ENCODE measurements at regions not wholly inside any gene's neighbourhood (a gene's known extent, or its start where the extent isn't known, plus 50 kb on each side); places are given as distances from the start of the nearest gene placed in this dataset.
"Not testable (repeated sequence)": the region's sequence is repeated elsewhere in the genome, so short reads cannot be mapped to it uniquely, and the experiment has no call there.

DNA sequence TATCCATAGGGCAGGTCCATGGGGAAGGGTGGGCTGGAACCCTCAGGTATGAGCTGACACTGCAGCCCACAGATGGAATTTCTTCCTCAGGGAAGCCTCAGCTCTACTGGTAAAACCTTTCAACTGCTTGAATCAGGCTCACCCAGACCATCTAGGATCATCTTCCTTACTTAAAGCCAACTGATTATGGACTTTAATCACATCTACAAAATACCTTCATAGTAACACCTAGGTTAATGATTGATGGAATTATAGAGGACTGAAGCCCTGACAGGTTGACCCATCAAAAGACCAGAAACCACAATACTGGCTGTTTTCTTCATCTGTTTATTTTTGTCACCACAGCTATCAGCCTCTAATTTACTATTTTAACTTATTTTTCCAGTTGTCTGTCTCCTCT, 188.9 kb upstream of the BOD1L1 start:
- Histone ChIP-seq H3K4me3 (no peak overlapping the region), H3K9me3 (no peaks in the 10 kb centered on the region), H3K27me3 (no peaks in the 10 kb centered on the region), H3K36me3 (no peaks in the 10 kb centered on the region)
- DNase-seq = no peak

DNA sequence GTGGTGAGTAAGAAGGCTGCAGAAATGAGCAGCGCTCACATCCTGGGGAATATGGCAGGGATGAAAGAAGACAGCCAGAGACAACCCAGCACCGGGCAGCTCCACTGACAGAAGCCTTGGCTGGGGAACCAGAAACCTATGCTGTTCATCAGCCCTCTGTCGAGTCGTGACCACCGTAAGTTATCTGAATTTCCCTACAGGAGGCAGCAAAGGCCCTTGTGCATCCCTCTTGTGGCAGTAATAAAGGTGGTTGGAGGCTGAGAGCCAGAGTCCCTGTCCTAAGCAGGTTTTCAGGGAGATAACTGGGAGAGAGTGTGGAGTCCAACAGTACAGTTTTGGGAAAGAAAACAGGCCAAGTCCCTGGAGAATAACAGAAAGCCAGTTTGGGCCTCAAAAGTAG, 194.0 kb upstream of the BOD1L1 start:
- no peaks in the 10 kb centered on the region for H3K36me3 ChIP-seq
- no peak for DNase-seq
- no peaks in the 10 kb centered on the region for H3K27me3 ChIP-seq
- H3K9me3 ChIP-seq = no peaks in the 10 kb centered on the region
- no peak overlapping the region for H3K4me3 ChIP-seq

DNA sequence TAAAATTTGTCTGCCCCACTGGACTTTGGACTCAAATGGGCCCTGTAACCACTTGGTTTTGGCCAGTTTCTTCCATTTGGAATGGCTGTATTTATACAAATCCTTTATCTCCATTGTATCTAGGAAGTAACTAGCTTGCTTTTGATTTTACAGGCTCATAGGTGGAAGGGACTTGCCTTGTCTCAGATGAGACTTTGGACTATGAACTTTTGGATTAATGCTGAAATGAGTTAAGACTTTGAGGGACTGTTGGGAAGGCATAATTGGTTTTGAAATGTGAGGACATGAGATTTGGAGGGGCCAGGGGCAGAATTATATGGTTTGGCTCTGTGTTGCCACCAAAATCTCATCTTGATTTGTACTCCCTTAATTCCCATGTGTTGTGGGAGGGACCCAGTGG, 198.3 kb upstream of the BOD1L1 start:
- not testable (repeated sequence) for DNase-seq, H3K36me3 ChIP-seq, H3K4me3 ChIP-seq

DNA sequence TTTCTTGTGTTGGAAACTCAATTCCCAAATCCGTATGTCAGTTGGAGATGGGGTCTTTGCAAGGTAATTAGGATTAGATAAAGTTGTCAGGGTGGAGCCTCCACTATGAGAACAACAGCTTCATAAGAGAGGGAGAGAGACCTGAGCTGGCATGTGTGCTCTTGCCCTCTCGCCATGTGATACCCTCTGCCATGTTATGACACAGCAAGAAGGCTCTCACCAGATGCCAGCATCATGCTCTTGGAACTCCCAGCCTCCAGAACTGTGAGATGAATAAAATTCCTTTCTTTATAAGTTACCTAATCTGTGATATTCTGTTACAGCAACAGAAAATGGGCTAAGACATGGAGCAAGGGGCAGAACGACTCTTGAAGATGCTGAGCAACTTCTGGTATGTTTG, 201.9 kb upstream of the BOD1L1 start:
- Histone ChIP-seq H3K4me3 (no peak overlapping the region), H3K27me3 (no peaks in the 10 kb centered on the region), H3K9me3 (no peaks in the 10 kb centered on the region), H3K36me3 (no peaks in the 10 kb centered on the region)
- DNase-seq = no peak

More for the DNA sequence above, 198.3 kb upstream of the BOD1L1 start:
- not testable (repeated sequence) for H3K27me3 ChIP-seq, H3K9me3 ChIP-seq

- no peaks in the 10 kb centered on the region for H3K9me3 ChIP-seq
- H3K36me3 ChIP-seq = no peaks in the 10 kb centered on the region
- no peak for DNase-seq
- no peak overlapping the region for H3K4me3 ChIP-seq
- H3K27me3 ChIP-seq = no peaks in the 10 kb centered on the region
Observed at GRCh38 chr4:13830449-13830848, 202.9 kb upstream of the BOD1L1 start.

DNA sequence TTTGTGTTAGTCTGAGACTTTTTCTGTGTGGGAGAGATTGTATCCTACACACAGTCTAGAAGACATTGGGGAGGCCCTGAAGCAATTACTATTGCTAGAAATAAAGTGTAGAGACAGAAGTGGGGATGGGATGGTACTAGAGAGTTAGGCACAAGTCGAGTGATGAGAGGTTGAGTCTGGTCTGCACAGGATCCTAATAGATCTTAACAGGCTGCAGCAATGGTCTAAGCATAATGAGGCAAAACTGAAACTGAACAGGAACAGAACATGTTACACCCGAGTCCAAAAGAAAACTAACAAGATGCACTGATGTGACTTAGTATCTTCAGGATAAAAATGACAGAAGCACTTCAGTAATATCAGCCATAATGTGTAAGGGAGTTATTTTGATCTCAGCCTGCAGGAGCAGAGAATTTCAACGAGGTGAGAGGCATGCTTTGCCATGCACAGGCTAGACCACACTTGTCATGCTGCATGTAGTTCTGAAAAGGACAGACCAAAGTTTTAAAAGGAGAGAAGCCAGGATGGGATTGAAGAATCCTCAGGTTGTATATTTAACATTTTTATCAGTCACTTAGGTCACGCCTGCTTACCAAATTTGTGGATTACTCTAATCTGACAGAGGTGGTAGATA, 205.8 kb upstream of the BOD1L1 start:
- Histone ChIP-seq H3K36me3 (no peaks in the 10 kb centered on the region), H3K27me3 (no peaks in the 10 kb centered on the region), H3K9me3 (no peaks in the 10 kb centered on the region), H3K4me3 (no peak overlapping the region)
- no peak for DNase-seq

GRCh38 chr4:13836946-13837912, 209.7 kb upstream of the BOD1L1 start:
- H3K27me3 ChIP-seq = no peaks in the 10 kb centered on the region
- DNase-seq = no peak
- H3K4me3 ChIP-seq = no peak overlapping the region

DNA sequence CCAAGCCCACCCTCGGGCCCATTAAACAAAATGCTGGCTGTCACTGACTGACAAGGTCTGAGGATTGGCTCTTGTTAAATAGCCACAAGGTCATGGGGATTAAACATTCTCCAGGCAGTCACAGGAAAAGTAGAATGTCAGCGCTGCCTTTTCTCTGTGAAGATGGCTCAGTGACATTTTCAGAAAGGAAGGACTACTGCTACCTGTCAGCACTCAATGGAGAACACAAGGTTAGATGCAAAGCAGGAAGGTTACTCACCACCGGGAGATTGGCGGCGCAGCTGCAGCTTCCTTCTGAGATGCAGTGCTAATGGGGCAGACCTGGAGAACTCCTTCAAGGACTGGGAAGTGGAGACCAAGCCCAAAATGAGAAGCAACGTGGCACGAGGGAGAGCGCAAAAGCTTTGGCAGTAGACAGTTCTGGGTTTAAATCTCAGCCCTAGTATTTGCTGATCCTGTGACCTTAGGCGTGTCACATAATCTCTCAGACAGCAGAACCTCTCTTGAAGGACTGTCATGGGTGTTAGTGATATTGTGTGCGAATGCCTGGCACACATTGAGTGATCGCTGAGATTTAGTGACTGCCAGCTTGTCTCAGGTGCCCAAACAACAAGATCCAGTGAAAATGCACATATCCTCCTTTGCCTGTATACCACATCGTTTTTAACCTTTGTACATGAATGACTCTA, 213.1 kb upstream of the BOD1L1 start:
- DNase-seq = no peak
- H3K27me3 ChIP-seq = no peaks in the 10 kb centered on the region
- H3K36me3 ChIP-seq = no peaks in the 10 kb centered on the region
- H3K9me3 ChIP-seq = no peaks in the 10 kb centered on the region
- no peak overlapping the region for H3K4me3 ChIP-seq

More at GRCh38 chr4:13836946-13837912, 209.7 kb upstream of the BOD1L1 start:
- Histone ChIP-seq H3K9me3 (no peaks in the 10 kb centered on the region), H3K36me3 (no peaks in the 10 kb centered on the region)

DNA sequence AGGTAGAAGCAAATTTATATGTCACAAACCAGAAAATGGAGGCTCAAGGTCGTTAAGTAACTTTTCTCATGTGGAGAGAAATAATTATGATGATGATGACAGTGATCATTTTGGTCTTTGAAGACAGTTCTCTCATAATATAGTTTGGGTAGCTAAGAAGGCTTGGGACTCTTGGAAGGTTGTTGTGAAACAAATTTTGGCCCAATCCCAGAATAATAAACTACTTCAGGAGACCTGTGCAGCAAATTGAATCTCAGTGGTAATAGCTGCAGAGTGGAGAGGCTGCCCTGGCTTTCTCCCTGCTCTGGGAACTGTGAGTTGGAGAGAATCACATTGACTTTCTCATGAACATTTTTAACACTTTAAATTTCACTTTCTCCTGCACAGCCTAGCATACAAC, 217.2 kb upstream of the BOD1L1 start:
- H3K36me3 ChIP-seq = no peaks in the 10 kb centered on the region
- no peaks in the 10 kb centered on the region for H3K27me3 ChIP-seq
- H3K4me3 ChIP-seq = no peak overlapping the region
- no peak for DNase-seq
- no peaks in the 10 kb centered on the region for H3K9me3 ChIP-seq

GRCh38 chr4:13849778-13850177, 222.3 kb upstream of the BOD1L1 start:
- no peak for DNase-seq
- no peaks in the 10 kb centered on the region for H3K27me3 ChIP-seq
- H3K9me3 ChIP-seq = no peaks in the 10 kb centered on the region
- no peak overlapping the region for H3K4me3 ChIP-seq
- no peaks in the 10 kb centered on the region for H3K36me3 ChIP-seq

DNA sequence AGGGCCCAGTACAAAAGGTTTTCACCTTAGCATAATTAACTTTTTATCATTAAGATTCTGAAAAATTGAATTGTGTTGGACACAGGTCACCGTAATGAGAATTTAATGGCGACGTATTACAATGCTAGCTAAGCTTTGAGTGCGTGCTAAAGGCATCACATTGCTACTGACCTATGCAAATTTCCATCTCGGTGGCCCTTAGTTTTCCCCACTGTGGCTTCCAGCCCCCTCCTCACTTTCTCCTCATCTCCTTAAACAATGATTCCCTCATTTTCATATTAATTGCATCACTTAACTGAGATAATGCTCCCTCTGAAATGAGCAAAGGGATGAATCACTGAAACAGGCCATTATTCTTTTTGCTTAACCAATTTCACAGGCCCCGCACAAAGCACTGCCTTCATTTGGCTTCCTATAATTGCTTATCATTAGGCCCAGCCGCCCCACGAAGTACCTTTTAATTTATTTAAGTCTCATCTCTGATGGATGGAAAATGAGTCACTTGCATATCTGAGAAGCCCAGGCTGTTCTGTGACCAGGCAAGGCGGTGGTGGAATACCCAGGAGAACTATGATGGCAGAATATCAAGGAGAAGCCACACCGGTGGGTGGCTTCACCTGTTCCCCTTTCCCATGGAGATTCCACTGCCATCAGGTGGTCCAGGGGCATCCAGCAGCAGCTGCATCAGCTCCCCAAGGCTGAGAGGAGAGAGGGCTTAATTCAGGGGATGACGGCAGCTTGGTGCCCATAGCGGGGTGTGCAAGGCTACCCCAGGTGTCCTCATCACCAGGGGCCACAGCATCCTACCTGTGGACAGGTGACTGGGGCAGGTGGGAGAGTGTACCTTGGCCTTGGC, 223.8 kb upstream of the BOD1L1 start:
- Histone ChIP-seq H3K9me3 (no peaks in the 10 kb centered on the region), H3K27me3 (no peaks in the 10 kb centered on the region), H3K36me3 (no peaks in the 10 kb centered on the region), H3K4me3 (no peak overlapping the region)
- DNase-seq = no peak

- Histone ChIP-seq H3K9me3 (no peaks in the 10 kb centered on the region), H3K4me3 (no peak overlapping the region), H3K36me3 (no peaks in the 10 kb centered on the region), H3K27me3 (no peaks in the 10 kb centered on the region)
- DNase-seq = no peak
Observed at GRCh38 chr4:13852411-13852810, 224.9 kb upstream of the BOD1L1 start.

DNA sequence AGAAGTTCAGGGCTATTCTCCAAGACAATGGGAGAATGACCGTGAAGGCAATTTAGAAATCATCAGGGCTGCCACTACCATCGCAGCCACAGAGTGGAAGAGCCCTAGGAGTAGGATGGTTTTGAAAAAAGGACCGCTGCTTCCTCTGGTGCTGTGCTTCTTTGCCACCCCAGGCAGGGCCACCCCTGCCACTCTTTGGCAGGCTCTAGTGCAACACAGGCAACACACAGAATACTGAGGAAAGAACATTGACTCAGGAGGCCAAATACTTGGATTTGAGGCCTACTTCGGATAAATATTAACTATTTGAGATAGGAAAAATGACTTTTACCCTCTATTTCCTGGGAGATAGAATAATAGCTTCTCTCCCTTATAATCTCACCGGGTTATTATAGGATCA, 228.9 kb upstream of the BOD1L1 start:
- Histone ChIP-seq H3K9me3 (no peaks in the 10 kb centered on the region), H3K4me3 (no peak overlapping the region), H3K36me3 (no peaks in the 10 kb centered on the region), H3K27me3 (no peaks in the 10 kb centered on the region)
- DNase-seq = no peak

GRCh38 chr4:13857397-13857796, 229.9 kb upstream of the BOD1L1 start:
- Histone ChIP-seq H3K9me3 (no peaks in the 10 kb centered on the region), H3K36me3 (no peaks in the 10 kb centered on the region), H3K4me3 (no peak overlapping the region), H3K27me3 (no peaks in the 10 kb centered on the region)
- DNase-seq = no peak

- Histone ChIP-seq H3K9me3 (no peaks in the 10 kb centered on the region), H3K27me3 (no peaks in the 10 kb centered on the region), H3K36me3 (no peaks in the 10 kb centered on the region), H3K4me3 (no peak overlapping the region)
- no peak for DNase-seq
Observed at GRCh38 chr4:13857800-13858199, 230.3 kb upstream of the BOD1L1 start.

DNA sequence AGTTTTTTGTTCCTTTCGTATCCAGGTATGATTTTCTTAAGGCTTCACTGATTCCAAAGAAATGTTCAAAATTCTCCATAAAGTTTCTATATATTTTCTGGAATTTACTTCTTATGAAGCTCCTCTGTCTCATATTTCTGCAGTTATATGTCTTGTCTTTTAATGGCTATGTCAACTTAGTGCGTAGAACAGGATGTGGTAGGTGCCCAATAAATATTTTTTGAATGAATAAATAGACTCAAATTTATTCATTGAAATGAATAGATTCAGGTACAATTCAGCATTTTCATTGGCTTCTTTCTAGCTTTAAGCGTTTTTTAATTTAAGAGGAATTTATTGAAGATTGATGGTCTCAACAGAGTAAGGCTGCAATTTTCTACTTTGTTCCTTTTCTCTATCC, 231.9 kb upstream of the BOD1L1 start:
- H3K36me3 ChIP-seq = no peaks in the 10 kb centered on the region
- DNase-seq = no peak
- no peaks in the 10 kb centered on the region for H3K9me3 ChIP-seq
- H3K27me3 ChIP-seq = no peaks in the 10 kb centered on the region
- H3K4me3 ChIP-seq = no peak overlapping the region

DNA sequence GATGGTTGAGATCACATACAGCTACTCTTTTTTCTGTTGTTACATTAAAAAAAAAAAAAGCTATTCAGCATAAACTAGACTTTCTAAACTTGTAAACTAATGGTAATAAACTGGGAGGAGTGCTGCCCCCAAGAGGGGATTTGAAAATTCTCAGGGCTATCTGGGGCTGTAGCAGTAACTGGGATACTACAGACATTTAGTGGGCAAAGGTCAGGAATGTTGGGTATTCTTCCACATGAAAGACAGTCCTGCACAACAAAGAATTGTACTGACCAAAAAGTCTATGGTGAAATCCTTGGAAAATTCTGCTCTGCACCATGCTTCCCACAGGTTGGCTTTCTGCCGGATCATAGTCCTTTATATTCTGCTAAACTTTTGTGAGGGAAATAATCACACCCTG, 232.6 kb upstream of the BOD1L1 start:
- no peak for DNase-seq
- Histone ChIP-seq H3K36me3 (no peaks in the 10 kb centered on the region), H3K4me3 (no peak overlapping the region)

More for the DNA sequence above, 232.6 kb upstream of the BOD1L1 start:
- Histone ChIP-seq H3K9me3 (no peaks in the 10 kb centered on the region), H3K27me3 (no peaks in the 10 kb centered on the region)
